HG02610 (cell line): ENCODE measurements at regions not wholly inside any gene's neighbourhood (a gene's known extent, or its start where the extent isn't known, plus 50 kb on each side); places are given as distances from the start of the nearest gene placed in this dataset.
"Not testable (repeated sequence)": the region's sequence is repeated elsewhere in the genome, so short reads cannot be mapped to it uniquely, and the experiment has no call there.

Experiments
- ATAC-seq: cut with Tn5 transposase; IDR thresholded peaks from one replicate; pipeline ENCODE4 v1.9.1; 2021; ENCODE audit warnings: mild to moderate bottlenecking, moderate library complexity; ENCODE audit not compliant: unreplicated experiment

GRCh38 chr4:13981499-13981898 lies 354.0 kb upstream of the BOD1L1 start:
- no peak for ATAC-seq

- ATAC-seq: no peak
Measured at GRCh38 chr4:13982010-13982409, 354.5 kb upstream of the BOD1L1 start.

GRCh38 chr4:13983189-13983790 lies 355.8 kb upstream of the BOD1L1 start:
- no peak for ATAC-seq

GRCh38 chr4:13984991-13985800 lies 357.7 kb upstream of the BOD1L1 start:
- no peak for ATAC-seq

- no peak for ATAC-seq
Measured at GRCh38 chr4:13985837-13986236, 358.3 kb upstream of the BOD1L1 start.

GRCh38 chr4:13986548-13986947 lies 359.0 kb upstream of the BOD1L1 start:
- no peak for ATAC-seq

- ATAC-seq: no peak
Measured at GRCh38 chr4:13988353-13989305, 361.1 kb upstream of the BOD1L1 start.

GRCh38 chr4:13989501-13989900 lies 362.0 kb upstream of the BOD1L1 start:
- ATAC-seq: no peak

GRCh38 chr4:13990596-13991589 lies 363.4 kb upstream of the BOD1L1 start:
- ATAC-seq: no peak

- no peak for ATAC-seq
Measured at GRCh38 chr4:13992041-13992440, 364.5 kb upstream of the BOD1L1 start.

- ATAC-seq: no peak
Measured at GRCh38 chr4:13992975-13993520, 365.5 kb upstream of the BOD1L1 start.

- no peak for ATAC-seq
Measured at GRCh38 chr4:13994016-13994415, 366.5 kb upstream of the BOD1L1 start.

- ATAC-seq: no peak
Measured at GRCh38 chr4:13998850-13999445, 371.4 kb upstream of the BOD1L1 start.

GRCh38 chr4:14000091-14000814 lies 372.7 kb upstream of the BOD1L1 start:
- no peak for ATAC-seq

- not testable (repeated sequence) for ATAC-seq
Measured at GRCh38 chr4:14002331-14002730, 374.8 kb upstream of the BOD1L1 start.

GRCh38 chr4:14008494-14008893 lies 381.0 kb upstream of the BOD1L1 start:
- no peak for ATAC-seq

GRCh38 chr4:14018191-14018853 lies 390.8 kb upstream of the BOD1L1 start:
- no peak for ATAC-seq

- ATAC-seq: no peak
Measured at GRCh38 chr4:14022456-14022855, 394.9 kb upstream of the BOD1L1 start.
